Small intestine (tissue), 7 donors: ENCODE measurements at regions not wholly inside any gene's neighbourhood (a gene's known extent, or its start where the extent isn't known, plus 50 kb on each side); places are given as distances from the start of the nearest gene placed in this dataset.

Experiments
- DNase-seq, 2 donors: peaks; one replicate each; pipeline versions ENCODE4 v3.0.0 to v3.0.0-alpha.2; 2013
- FAIRE-seq: peaks from 2 replicates; lab custom pipeline; 2012; peaks lifted over from hg19 to GRCh38; lab: Jason Lieb, UNC
- H3K27ac ChIP-seq, 3 donors: one replicate each; pipeline ENCODE4 v1.5.1; 2013; ENCODE audit warnings: low read length in 2 of 3, mild to moderate bottlenecking in 2 of 3, control low read depth in 1 of 3, inconsistent platforms in 1 of 3, low read depth in 1 of 3, moderate library complexity in 1 of 3
- H3K27me3 ChIP-seq, 3 donors: one replicate each; pipeline ENCODE4 v1.6.1; 2013; ENCODE audit warnings: low read length in 3 of 3, inconsistent platforms in 1 of 3; ENCODE audit not compliant: control insufficient read depth in 3 of 3, insufficient read depth in 3 of 3
- H3K36me3 ChIP-seq, 3 donors: one replicate each; pipeline ENCODE4 v1.6.1; 2013; ENCODE audit warnings: low read length in 3 of 3, inconsistent platforms in 1 of 3, low read depth in 1 of 3, mild to moderate bottlenecking in 1 of 3, moderate library complexity in 1 of 3; ENCODE audit not compliant: control insufficient read depth in 3 of 3, insufficient read depth in 2 of 3
- H3K4me1 ChIP-seq, 3 donors: one replicate each; pipeline ENCODE4 v1.6.1; 2013; ENCODE audit warnings: low read length in 2 of 3, inconsistent platforms in 1 of 3, low read depth in 1 of 3, mild to moderate bottlenecking in 1 of 3, moderate library complexity in 1 of 3; ENCODE audit not compliant: control insufficient read depth in 3 of 3, insufficient read depth in 2 of 3
- H3K4me3 ChIP-seq, 3 donors: one replicate each; pipeline ENCODE4 v1.5.1; 2013; ENCODE audit warnings: low read length in 3 of 3, control low read depth in 1 of 3, inconsistent platforms in 1 of 3, low read depth in 1 of 3, mild to moderate bottlenecking in 1 of 3, moderate library complexity in 1 of 3
- H3K9me3 ChIP-seq, 2 donors: one replicate each; pipeline ENCODE4 v1.6.1; 2013; ENCODE audit warnings: low read depth in 1 of 2, low read length in 1 of 2; ENCODE audit not compliant: control insufficient read depth in 2 of 2, insufficient read depth in 1 of 2
- WGBS, 3 donors: extraction: QIAGEN DNeasy Blood & Tissue Kit; methylation state at CpG; one replicate each; pipeline ENCODE4 v1.1.7; 2013; 5-methylcytosine and 5-hydroxymethylcytosine counted together
- donor health status: healthy with polysubstance abuse.
- donor health status: control.
- donor health status: control.
- donor health status: Bipolar disorder and iron deficiency.
- donor health status: healthy.

DNA sequence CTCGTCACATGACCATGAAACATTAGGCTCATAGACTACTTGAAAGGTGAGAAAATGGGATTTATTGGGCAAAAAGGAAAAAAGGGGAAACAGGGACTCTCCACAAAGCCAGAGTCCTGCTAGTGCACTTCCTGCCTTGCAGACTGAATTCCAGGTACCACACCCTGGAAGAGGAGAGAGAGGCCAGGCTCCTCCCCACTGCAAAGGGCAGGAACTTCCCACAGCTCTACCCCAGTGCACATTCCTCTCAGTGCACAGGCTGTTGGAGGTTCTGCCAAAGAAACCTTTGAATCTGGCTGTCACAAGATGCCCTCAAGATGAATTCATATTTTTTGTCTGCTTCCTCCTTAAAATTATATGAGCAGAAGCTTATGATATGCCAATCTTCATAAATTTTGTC, 920.4 kb upstream of the GJE1 start:
- H3K27ac ChIP-seq = no peak overlapping the region
- no peaks in the 10 kb centered on the region for H3K4me1 ChIP-seq
- FAIRE-seq (no peak), DNase-seq (peak; percentile 11 to 43)
- no peak overlapping the region for H3K4me3 ChIP-seq
- 53 to 88% (median 63%) methylated on average over 1 of the region's 1 CpG for WGBS, 3 donors
- H3K36me3 ChIP-seq = no peaks in the 10 kb centered on the region
- H3K27me3 ChIP-seq = no peaks in the 10 kb centered on the region
- H3K9me3 ChIP-seq = no peaks in the 10 kb centered on the region

DNA sequence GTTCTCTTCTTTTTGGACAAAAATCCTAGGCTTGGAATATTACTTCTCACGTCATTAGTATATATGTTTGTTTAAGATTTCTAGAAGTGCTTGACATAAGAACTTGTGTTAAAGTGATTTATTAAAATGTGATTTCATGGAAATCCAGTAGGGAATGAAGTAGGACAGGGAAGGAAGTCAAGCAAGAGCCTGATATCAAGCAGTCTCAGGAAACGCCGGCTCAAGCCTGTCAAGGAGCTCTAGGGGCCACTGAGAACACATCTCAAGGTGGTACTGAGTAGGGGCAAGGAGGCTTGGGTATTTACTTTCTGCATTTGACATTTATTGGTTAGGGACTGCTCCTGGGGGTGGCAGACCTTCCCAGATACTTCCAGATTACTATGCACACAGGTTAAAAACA, 920.9 kb upstream of the GJE1 start:
- Histone ChIP-seq H3K27me3 (no peaks in the 10 kb centered on the region), H3K9me3 (no peaks in the 10 kb centered on the region), H3K4me3 (no peak overlapping the region), H3K36me3 (no peaks in the 10 kb centered on the region), H3K4me1 (no peaks in the 10 kb centered on the region), H3K27ac (no peak overlapping the region)
- no peak for FAIRE-seq
- WGBS, 3 donors = 71 to 87% (median 76%) methylated on average over 3 of the region's 3 CpGs
- DNase-seq = no peak

DNA sequence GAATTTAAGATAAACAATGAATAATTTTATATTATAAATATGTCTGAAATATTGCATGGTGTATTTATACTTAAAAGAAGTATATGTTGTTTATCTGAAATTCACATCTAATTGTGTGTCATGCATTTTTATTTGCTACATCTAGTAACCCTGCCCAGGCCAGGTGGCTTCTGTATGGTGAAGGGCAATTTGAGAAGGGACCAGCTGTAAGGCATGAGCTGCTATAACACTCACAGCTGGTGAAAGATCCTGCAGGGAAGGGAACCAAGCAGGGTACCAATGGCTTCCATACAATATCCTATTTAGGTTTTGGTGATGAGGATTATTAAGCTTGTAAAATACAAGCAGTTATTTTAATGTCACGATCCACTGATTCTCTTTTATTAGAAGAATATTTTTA, 921.8 kb upstream of the GJE1 start:
- no peaks in the 10 kb centered on the region for H3K9me3 ChIP-seq
- H3K36me3 ChIP-seq = no peaks in the 10 kb centered on the region
- DNase-seq (no peak), FAIRE-seq (no peak)
- H3K27me3 ChIP-seq = no peaks in the 10 kb centered on the region
- 0 to 37% (median 33%) methylated on average over 1 of the region's 1 CpG for WGBS, 3 donors
- H3K27ac ChIP-seq = no peak overlapping the region
- no peak overlapping the region for H3K4me3 ChIP-seq
- H3K4me1 ChIP-seq = no peaks in the 10 kb centered on the region

DNA sequence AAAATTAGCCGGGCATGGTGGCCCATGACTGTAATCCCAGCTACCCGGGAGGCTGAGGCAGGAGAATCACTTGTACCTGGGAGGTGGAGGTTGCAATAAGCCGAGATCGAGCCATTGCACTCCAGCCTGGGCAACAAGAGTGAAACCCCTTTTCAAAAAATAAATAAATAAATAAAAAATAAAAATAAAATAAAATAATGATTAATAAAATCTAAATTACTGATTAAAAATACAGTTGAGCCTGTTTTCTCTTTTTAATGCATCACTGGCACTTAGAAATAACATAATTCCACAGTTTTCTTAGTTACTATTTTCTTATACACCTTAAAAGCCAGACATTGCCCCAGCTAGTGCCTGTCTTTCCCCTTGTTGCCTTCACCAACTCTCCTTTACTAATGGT, 922.8 kb upstream of the GJE1 start:
- no peaks in the 10 kb centered on the region for H3K27me3 ChIP-seq
- no peaks in the 10 kb centered on the region for H3K9me3 ChIP-seq
- H3K27ac ChIP-seq = no peak overlapping the region
- no peak overlapping the region for H3K4me3 ChIP-seq
- DNase-seq (no peak), FAIRE-seq (no peak)
- WGBS, 3 donors = 83 to 93% (median 84%) methylated on average over 4 of the region's 4 CpGs
- no peaks in the 10 kb centered on the region for H3K4me1 ChIP-seq
- no peaks in the 10 kb centered on the region for H3K36me3 ChIP-seq

DNA sequence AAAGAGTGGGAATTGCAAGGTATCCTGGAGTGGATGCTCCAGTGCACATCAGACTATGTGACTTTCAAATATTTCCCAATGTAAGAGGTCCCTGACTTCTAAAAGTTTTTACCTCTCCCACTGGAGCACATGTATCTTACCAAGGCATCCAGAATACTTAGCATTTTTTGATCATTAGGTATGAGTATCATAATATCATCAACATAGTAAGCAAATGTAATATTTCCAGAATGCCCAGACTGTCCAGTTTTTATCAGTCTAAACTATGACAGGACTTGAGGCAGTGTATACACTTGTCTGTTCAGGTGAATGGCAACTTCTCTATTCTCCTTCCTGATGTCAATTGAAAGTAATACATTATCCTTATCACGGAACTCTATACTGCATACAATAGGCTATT, 924.6 kb upstream of the GJE1 start:
- no peak overlapping the region for H3K27ac ChIP-seq
- H3K9me3 ChIP-seq = no peaks in the 10 kb centered on the region
- WGBS, 3 donors = 85 to 92% (median 89%) methylated on average over 1 of the region's 1 CpG
- H3K27me3 ChIP-seq = no peaks in the 10 kb centered on the region
- FAIRE-seq (no peak), DNase-seq (no peak)
- H3K4me1 ChIP-seq = no peaks in the 10 kb centered on the region
- H3K36me3 ChIP-seq = no peaks in the 10 kb centered on the region
- H3K4me3 ChIP-seq = no peak overlapping the region

DNA sequence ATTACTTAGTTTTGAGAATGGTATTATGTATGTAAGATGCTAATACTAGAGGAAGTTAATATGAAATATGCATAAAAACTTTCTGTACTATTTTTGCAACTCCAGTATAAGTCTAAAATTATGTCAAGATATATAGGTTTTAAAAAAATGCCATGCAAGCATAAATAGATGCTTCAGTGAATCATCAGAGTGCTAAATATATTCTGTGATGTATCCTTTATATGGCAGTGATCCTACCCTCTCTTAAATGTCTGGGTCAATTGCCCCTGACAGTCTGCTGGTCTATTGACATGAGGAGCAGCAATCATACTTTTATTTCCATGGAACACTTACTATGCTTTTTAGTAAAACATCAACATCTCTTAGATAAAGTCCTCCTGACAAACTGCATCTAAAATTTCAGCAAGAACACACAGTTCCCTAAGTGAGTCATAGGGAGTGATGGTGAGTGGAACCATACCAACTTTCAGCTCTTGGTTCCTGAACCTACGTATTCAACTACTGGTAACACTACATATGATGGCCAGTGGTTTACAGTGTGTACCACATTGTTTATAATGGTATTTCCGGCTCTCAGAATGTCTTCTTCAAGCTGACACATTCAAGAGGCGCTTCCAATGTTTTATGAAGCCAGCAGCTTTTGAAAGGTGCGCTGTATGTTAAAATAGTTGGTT, 928.7 kb upstream of the GJE1 start:
- H3K27ac ChIP-seq = no peak overlapping the region
- FAIRE-seq = no peak
- no peak for DNase-seq
- no peaks in the 10 kb centered on the region for H3K36me3 ChIP-seq
- no peaks in the 10 kb centered on the region for H3K9me3 ChIP-seq
- no peaks in the 10 kb centered on the region for H3K4me1 ChIP-seq
- 81 to 83% (median 82%) methylated on average over 4 of the region's 4 CpGs for WGBS, 3 donors
- H3K4me3 ChIP-seq = no peak overlapping the region
- H3K27me3 ChIP-seq = no peaks in the 10 kb centered on the region

DNA sequence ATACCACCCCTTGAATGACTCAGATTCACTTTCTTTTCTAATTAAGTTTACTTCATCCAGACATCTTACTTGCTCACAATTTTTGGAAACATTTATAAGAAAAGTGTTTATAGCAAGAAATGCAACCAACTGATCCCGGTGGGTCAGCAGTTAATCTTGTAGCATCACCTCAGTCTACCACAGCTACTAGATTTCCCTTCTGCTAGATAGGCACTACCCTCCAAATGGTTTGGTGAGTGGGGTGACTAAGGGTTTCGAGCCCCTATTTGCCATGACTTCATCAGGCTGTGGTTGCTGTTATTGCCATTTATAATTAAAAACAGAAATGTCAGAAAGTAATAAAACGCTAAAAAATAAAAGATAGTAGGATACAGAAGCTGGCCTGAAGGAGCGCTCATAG, 930.1 kb upstream of the GJE1 start:
- Histone ChIP-seq H3K4me3 (no peak overlapping the region), H3K27me3 (no peaks in the 10 kb centered on the region), H3K4me1 (no peaks in the 10 kb centered on the region), H3K9me3 (no peaks in the 10 kb centered on the region), H3K36me3 (no peaks in the 10 kb centered on the region), H3K27ac (no peak overlapping the region)
- FAIRE-seq (no peak), DNase-seq (no peak)
- 85 to 87% (median 86%) methylated on average over 4 of the region's 4 CpGs for WGBS, 3 donors

DNA sequence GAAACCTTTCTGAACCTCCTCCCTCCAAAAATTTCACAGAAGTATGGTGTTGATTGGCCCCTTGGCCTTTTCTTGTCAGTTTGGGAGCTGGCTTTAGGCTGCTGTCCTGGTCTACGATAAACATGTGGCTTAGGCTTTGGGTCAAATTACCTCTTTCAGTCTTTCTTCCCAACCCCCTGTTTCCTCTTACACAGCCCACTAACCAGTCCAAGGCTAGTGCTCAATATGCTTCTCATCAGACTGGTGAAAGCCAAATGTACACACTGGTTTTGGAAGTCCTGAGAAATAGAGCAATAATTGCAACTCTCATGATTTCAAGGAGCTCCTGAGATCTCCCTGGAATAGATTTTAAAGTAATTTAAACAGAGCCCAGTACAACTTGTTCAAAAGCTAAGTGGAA, 933.7 kb upstream of the GJE1 start:
- 57 to 80% (median 68%) methylated on average over 1 of the region's 1 CpG for WGBS, 3 donors
- DNase-seq = no peak
- no peak for FAIRE-seq
- no peak overlapping the region for H3K4me3 ChIP-seq
- H3K27ac ChIP-seq = no peak overlapping the region
- H3K9me3 ChIP-seq = peaks cover 0 to 9% of the 10 kb centered on the region in 2 donors
- H3K4me1 ChIP-seq = no peaks in the 10 kb centered on the region
- no peaks in the 10 kb centered on the region for H3K27me3 ChIP-seq
- no peaks in the 10 kb centered on the region for H3K36me3 ChIP-seq

DNA sequence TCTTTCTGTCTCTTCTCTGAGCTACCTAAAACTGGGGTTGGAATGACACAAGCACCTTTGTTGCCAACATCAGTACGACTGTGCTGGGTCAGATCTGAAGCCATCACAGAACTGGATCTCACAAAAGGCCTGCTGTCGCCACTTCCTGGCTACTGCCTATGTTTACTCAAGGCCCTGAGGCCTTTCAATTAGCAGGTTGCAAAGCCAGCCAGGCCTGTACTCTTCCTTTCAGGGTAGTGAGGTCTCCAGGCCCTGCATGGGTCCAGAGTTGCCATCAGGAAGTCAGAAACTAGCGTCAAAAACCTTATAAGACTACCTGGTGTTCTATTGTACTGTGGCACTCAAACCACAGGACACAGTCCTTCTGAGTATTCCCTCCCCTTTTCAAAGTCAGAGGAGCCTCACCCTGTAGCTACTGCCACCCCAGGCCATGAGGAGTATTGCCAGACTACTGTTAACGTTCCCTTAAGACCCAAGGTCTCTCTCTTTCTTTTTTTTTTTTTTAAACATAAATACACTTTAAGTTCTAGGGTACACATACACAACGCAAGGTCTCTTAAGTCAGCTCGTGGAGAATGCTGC, 937.4 kb upstream of the GJE1 start:
- Histone ChIP-seq H3K27me3 (no peaks in the 10 kb centered on the region), H3K27ac (no peak overlapping the region), H3K4me1 (no peaks in the 10 kb centered on the region), H3K36me3 (no peaks in the 10 kb centered on the region), H3K4me3 (no peak overlapping the region), H3K9me3 (peaks cover 0 to 12% of the 10 kb centered on the region in 2 donors)
- FAIRE-seq (no peak), DNase-seq (no peak)
- 76 to 83% (median 82%) methylated on average over 6 of the region's 6 CpGs for WGBS, 3 donors
